ENCODE measurements at regions not wholly inside any gene's neighbourhood (a gene's known extent, or its start where the extent isn't known, plus 50 kb on each side); places are given as distances from the start of the nearest gene placed in this dataset.
A peak's percentile ranks its signal among the peaks of the same experiment; 100 is the strongest.

DNA sequence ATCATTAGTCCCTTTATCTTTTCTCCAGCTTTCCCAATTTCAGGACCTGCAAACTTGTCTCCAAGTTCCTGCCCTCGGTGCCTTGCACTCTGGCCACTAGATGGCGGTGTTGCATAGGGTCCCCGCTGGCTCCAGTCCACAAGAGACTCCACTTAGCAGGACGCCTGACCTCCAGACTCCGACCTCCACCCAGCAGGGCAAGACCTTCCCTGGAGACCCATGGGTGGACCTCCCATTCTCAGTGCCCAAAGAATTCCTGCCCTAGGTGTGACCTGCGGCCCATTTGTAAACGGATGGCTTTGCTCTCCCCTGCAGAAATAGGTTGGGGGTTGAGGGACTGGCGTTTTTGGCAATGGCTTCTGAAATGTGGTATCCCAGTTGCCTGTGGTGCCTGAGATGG lies 82.6 kb downstream of the LSM3 start:
- WGBS, 2 experiments (ENCODE audit: extremely low coverage in 1 of 2, insufficient coverage in 1 of 2, insufficient read length in 1 of 2, insufficient replicate concordance in 2 of 2, low coverage in 1 of 2, low lambda C conversion rate in 2 of 2, missing lambda C conversion rate in 1 of 2), result 24% methylated on average over 8 of the region's 8 CpGs; no CpG with 5 or more reads in 1 of the 2 experiments
- Histone ChIP-seq H3K14ac (ENCODE audit: insufficient read length) (no peak overlapping the region), H3K36me3 (ENCODE audit: control insufficient read depth in 2 of 4, insufficient read depth in 4 of 4, low read length in 3 of 4) (no peaks in the 10 kb centered on the region), H3K79me2 (ENCODE audit: control insufficient read depth in 1 of 2, insufficient read depth in 2 of 2, low read length in 2 of 2) (no peaks in the 10 kb centered on the region), H4K91ac (replicated peaks; ENCODE audit: insufficient read length, low read length) (no peak overlapping the region), H4K8ac (ENCODE audit: extremely low read depth, insufficient read depth, low read length) (no peak overlapping the region), H4K5ac (ENCODE audit: insufficient read length, low read depth, low read length) (no peak overlapping the region), H3K9ac (replicated peaks in 1 of 4; ENCODE audit: extremely low read depth in 1 of 4, low read depth in 3 of 4, low read length in 3 of 4) (no peak overlapping the region), H3K4me3 (ENCODE audit: extremely low read depth in 1 of 4, insufficient read depth in 2 of 4, low read depth in 3 of 4, low read length in 4 of 4) (no peak overlapping the region), H2BK12ac (ENCODE audit: low read depth, low read length) (no peak overlapping the region; the same call in 1 of the 2 replicates), H3K4me2 (ENCODE audit: insufficient read depth in 1 of 2, low read depth in 2 of 2, low read length in 2 of 2) (no peak overlapping the region), H4K20me1 (replicated peaks in 1 of 2; ENCODE audit: control insufficient read depth in 1 of 2, insufficient read depth in 2 of 2, low read length in 2 of 2) (no peaks in the 10 kb centered on the region), H3K4ac (replicated peaks; ENCODE audit: insufficient read length, low read depth, low read length) (no peak overlapping the region), H3K79me1 (ENCODE audit: low read depth, low read length) (no peaks in the 10 kb centered on the region), H2BK20ac (ENCODE audit: low read length) (no peak overlapping the region), H2BK120ac (replicated peaks; ENCODE audit: low read depth, low read length) (no peak overlapping the region), H3K23me2 (ENCODE audit: low read depth, low read length) (no peaks in the 10 kb centered on the region), H3K9me3 (ENCODE audit: insufficient read depth in 2 of 2, low read depth in 1 of 2, low read length in 1 of 2) (no peaks in the 10 kb centered on the region; a peak in 1 of 4 replicates), H3K27me3 (replicated peaks in 1 of 4; ENCODE audit: control insufficient read depth in 3 of 4, extremely low read depth in 1 of 4, insufficient read depth in 3 of 4, low read length in 3 of 4) (0 out of 7 replicates have a peak, but pooled peaks cover 0 to 3% (median 0%) of the 10 kb centered on the region in 4 experiments), H2AK5ac (ENCODE audit: low read depth, low read length) (no peak overlapping the region), H3K56ac (replicated peaks; ENCODE audit: insufficient read length, low read depth, low read length) (no peak overlapping the region), H3K18ac (ENCODE audit: extremely low read depth, low read length) (no peak overlapping the region), H3K4me1 (replicated peaks in 1 of 4; ENCODE audit: control insufficient read depth in 3 of 4, insufficient read depth in 4 of 4, low read length in 3 of 4) (peaks cover 0 to 7% (median 0%) of the 10 kb centered on the region in 4 experiments; a peak in 1 of 7 replicates), H2AFZ (ENCODE audit: low read length) (no peak overlapping the region), H3K23ac (ENCODE audit: insufficient read length) (no peak overlapping the region), H2BK5ac (ENCODE audit: low read depth, low read length) (no peak overlapping the region), H2BK15ac (ENCODE audit: low read length) (no peak overlapping the region), H3K27ac (ENCODE audit: low read depth, low read length) (no peak overlapping the region)
- DNase-seq (ENCODE audit: low read depth in 1 of 2, low spot score in 2 of 2) (peak in 1 of 2 experiments; percentile 97), FAIRE-seq (no peak)
- POLR2A ChIA-PET (ENCODE audit: partially characterized antibody), result interaction anchor here (0.7 to 2.2 kb wide), 4 partner anchors 11 to 160 kb away, joined by 3 to 5 read pairs (median 4); partner anchors contain the start of gene SLC6A6
- CTCF ChIA-PET (ENCODE audit: partially characterized antibody), result interaction anchor here (0.6 to 5.0 kb wide), 69 partner anchors 9 to 751 kb away, joined by 3 to 49 read pairs (median 4); partner anchors contain the start of gene CCDC174
- TF ChIP-seq SP2 (IDR thresholded peaks at IDR 0.05; ENCODE audit: low read length) (no peak), NANOG (IDR thresholded peaks at IDR 0.05; ENCODE audit: insufficient read depth, low read depth, low read length, poor library complexity, severe bottlenecking) (no peak), RAD21 (IDR thresholded peaks at IDR 0.05 in 1 of 2, conservative IDR thresholded peaks at IDR 0.05 in 1 of 2; ENCODE audit: low read depth in 2 of 2, low read length in 2 of 2) (peak; percentile 99), GABPA (IDR thresholded peaks at IDR 0.05; ENCODE audit: borderline replicate concordance, insufficient read depth, low read length) (peak; percentile 25; the same call in 1 of the 2 replicates), JUND (IDR thresholded peaks at IDR 0.05; ENCODE audit: low read length) (0 out of 2 replicates have a peak, but pooled peaks have one; percentile 21), YY1 (IDR thresholded peaks at IDR 0.05; ENCODE audit: low read depth, low read length) (peak; percentile 20; the same call in 1 of the 2 replicates), EGR1 (IDR thresholded peaks at IDR 0.05; ENCODE audit: borderline replicate concordance, low read depth, low read length) (no peak)
- TF ChIP-seq, protein P1, sequence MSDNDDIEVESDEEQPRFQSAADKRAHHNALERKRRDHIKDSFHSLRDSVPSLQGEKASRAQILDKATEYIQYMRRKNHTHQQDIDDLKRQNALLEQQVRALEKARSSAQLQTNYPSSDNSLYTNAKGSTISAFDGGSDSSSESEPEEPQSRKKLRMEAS (IDR thresholded peaks at IDR 0.05), result no peak
- TF ChIP-seq, protein P2, sequence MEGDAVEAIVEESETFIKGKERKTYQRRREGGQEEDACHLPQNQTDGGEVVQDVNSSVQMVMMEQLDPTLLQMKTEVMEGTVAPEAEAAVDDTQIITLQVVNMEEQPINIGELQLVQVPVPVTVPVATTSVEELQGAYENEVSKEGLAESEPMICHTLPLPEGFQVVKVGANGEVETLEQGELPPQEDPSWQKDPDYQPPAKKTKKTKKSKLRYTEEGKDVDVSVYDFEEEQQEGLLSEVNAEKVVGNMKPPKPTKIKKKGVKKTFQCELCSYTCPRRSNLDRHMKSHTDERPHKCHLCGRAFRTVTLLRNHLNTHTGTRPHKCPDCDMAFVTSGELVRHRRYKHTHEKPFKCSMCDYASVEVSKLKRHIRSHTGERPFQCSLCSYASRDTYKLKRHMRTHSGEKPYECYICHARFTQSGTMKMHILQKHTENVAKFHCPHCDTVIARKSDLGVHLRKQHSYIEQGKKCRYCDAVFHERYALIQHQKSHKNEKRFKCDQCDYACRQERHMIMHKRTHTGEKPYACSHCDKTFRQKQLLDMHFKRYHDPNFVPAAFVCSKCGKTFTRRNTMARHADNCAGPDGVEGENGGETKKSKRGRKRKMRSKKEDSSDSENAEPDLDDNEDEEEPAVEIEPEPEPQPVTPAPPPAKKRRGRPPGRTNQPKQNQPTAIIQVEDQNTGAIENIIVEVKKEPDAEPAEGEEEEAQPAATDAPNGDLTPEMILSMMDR (IDR thresholded peaks at IDR 0.05; ENCODE audit: control extremely low read depth in 1 of 3, insufficient read depth in 1 of 3, low read depth in 1 of 3, low read length in 3 of 3), result peak; percentile 95

All from H1 (cell line).